ENCODE measurements at regions not wholly inside any gene's neighbourhood (a gene's known extent, or its start where the extent isn't known, plus 50 kb on each side); places are given as distances from the start of the nearest gene placed in this dataset.

DNA sequence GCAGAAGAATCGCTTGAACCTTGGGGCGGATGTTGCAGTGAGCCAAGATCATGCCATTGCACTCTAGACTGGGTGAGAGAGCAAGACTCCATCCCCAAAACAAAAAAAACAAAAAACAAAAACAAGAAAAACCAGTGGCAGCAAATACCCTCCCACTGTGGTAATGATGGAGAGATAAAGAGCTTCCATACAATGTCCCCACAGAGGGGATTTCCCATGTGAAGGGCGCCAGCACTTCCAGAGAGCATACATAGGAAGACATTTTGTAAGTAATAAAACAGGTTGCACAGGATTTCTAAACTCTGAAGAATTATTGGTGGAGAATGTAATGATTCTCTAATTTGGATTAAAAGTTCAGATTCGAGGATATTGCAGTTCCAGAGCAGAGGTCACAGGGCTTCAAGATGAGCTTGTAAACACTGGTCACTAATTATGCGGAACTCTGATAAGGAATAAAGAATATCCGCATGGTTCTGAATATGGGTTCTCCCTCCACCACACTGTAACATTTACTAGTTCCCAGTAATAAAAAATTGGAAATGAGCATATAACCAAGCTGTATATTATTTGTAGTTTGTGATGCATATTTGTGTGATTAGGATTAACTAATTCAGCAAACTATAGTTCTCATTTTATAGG is 290.1 kb upstream of the SLC10A2 start:
- TF ChIP-seq, protein P1, sequence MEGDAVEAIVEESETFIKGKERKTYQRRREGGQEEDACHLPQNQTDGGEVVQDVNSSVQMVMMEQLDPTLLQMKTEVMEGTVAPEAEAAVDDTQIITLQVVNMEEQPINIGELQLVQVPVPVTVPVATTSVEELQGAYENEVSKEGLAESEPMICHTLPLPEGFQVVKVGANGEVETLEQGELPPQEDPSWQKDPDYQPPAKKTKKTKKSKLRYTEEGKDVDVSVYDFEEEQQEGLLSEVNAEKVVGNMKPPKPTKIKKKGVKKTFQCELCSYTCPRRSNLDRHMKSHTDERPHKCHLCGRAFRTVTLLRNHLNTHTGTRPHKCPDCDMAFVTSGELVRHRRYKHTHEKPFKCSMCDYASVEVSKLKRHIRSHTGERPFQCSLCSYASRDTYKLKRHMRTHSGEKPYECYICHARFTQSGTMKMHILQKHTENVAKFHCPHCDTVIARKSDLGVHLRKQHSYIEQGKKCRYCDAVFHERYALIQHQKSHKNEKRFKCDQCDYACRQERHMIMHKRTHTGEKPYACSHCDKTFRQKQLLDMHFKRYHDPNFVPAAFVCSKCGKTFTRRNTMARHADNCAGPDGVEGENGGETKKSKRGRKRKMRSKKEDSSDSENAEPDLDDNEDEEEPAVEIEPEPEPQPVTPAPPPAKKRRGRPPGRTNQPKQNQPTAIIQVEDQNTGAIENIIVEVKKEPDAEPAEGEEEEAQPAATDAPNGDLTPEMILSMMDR (IDR thresholded peaks at IDR 0.05): no peak
- TF ChIP-seq POLR2A (IDR thresholded peaks at IDR 0.05; ENCODE audit: low read depth) (no peak), EP300 (IDR thresholded peaks at IDR 0.05) (no peak), POLR2AphosphoS5 (IDR thresholded peaks at IDR 0.05) (no peak)

Measured in esophagus muscularis mucosa (tissue), 4 donors.